Cardiac fibroblast (primary cell): ENCODE measurements at regions not wholly inside any gene's neighbourhood (a gene's known extent, or its start where the extent isn't known, plus 50 kb on each side); places are given as distances from the start of the nearest gene placed in this dataset.

ENCODE experiments used
- DNase-seq, 2 donors: peaks; one replicate each; pipeline versions ENCODE4 v3.0.0 to v3.0.0-alpha.2; 2010; ENCODE audit warnings: low read depth in 2 of 2
- H3K4me3 ChIP-seq, 2 donors: replicated peaks in 1 of 2; 1 replicate in 1 of 2; 2 replicates in 1 of 2; pipeline ENCODE4 v1.5.1; 2011; ENCODE audit warnings: low read depth in 2 of 2, low read length in 2 of 2, mild to moderate bottlenecking in 2 of 2, moderate library complexity in 1 of 2
- TF ChIP-seq, protein P1 (sequence below): IDR thresholded peaks from one replicate; pipeline ENCODE4 v1.5.1; 2011; ENCODE audit warnings: low read depth, mild to moderate bottlenecking, low read length, inconsistent platforms

DNA sequence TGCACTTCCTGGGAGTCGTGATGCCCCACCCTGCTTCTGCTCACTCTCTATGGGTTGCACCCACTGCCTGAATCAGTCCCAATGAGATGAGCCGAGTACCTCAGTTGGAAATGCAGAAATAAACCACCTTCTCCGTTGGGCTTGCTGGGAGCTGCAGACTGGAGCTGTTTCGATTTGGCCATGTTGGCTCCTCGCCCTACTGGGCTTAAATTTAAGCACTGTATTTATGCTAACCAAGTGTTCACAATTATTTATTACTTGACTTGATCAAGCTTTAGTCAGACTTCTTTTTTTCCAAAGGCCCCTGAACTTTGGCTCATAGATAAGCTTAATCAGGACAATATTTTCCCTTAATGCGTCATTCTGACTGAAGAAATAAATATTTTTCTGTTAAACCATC is 1072.4 kb upstream of the CDH9 start:
- no peak overlapping the region for H3K4me3 ChIP-seq
- DNase-seq: no peak
- TF ChIP-seq, protein P1, sequence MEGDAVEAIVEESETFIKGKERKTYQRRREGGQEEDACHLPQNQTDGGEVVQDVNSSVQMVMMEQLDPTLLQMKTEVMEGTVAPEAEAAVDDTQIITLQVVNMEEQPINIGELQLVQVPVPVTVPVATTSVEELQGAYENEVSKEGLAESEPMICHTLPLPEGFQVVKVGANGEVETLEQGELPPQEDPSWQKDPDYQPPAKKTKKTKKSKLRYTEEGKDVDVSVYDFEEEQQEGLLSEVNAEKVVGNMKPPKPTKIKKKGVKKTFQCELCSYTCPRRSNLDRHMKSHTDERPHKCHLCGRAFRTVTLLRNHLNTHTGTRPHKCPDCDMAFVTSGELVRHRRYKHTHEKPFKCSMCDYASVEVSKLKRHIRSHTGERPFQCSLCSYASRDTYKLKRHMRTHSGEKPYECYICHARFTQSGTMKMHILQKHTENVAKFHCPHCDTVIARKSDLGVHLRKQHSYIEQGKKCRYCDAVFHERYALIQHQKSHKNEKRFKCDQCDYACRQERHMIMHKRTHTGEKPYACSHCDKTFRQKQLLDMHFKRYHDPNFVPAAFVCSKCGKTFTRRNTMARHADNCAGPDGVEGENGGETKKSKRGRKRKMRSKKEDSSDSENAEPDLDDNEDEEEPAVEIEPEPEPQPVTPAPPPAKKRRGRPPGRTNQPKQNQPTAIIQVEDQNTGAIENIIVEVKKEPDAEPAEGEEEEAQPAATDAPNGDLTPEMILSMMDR: no peak

DNA sequence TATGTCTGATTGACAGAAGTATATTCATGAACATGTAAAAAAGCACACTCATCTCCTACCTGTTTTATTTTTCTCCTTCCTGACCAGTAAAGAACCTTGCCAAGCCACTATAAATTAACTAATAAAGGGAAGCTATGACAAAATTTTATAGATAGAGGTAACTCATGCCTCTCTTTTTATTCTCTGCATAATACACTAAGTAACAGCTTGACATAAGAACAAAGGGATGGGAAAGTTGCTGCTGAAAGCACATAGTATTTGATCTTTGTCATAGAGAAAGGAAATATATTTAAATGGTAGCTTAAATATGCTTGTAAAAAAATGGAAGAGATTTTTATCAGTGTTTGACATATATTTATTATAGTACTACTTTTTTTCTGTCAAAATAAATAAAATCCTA is 1065.7 kb upstream of the CDH9 start:
- TF ChIP-seq, protein P1: no peak
- H3K4me3 ChIP-seq: no peak overlapping the region
- DNase-seq: no peak

DNA sequence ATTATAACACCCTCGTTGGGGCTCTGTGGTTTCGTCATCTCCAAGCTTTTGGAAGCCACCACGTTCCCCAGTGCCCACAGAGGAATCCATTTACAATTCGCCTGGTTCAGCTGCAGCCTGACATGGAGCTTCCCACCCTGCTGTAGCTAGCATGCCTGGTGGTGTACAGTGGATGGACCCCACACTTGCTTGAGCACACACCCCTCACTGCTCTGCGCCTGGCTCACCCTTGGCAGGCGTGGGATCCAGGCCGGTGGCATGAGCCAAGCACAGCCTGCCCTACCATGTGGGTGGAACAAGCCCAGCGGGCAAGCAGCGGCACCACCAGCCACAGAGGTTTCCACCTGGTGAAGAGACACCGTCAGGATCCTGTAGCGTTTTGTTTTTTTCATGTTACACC is 1045.7 kb upstream of the CDH9 start:
- TF ChIP-seq, protein P1: no peak
- no peak for DNase-seq
- H3K4me3 ChIP-seq: no peak overlapping the region

DNA sequence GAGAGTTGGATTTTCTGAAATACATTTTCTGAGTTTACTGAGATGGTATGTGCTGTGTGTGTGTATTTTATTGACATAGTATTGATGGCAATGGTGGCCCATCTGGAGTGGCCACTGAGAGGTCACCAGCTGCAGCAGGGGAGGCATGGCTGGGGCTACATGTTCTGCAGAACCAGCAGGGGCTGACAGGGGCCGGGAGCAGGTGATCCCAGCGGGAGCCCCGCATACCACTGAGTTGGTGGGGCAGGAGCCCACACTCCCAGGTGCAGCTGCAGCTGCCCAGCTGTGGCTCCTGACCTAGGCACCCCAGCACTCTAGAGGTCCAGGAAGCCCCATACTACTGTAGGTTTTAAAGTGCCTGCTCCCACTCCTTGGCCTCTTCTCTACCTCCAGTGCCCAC is 1044.2 kb upstream of the CDH9 start:
- DNase-seq: no peak
- TF ChIP-seq, protein P1: no peak

DNA sequence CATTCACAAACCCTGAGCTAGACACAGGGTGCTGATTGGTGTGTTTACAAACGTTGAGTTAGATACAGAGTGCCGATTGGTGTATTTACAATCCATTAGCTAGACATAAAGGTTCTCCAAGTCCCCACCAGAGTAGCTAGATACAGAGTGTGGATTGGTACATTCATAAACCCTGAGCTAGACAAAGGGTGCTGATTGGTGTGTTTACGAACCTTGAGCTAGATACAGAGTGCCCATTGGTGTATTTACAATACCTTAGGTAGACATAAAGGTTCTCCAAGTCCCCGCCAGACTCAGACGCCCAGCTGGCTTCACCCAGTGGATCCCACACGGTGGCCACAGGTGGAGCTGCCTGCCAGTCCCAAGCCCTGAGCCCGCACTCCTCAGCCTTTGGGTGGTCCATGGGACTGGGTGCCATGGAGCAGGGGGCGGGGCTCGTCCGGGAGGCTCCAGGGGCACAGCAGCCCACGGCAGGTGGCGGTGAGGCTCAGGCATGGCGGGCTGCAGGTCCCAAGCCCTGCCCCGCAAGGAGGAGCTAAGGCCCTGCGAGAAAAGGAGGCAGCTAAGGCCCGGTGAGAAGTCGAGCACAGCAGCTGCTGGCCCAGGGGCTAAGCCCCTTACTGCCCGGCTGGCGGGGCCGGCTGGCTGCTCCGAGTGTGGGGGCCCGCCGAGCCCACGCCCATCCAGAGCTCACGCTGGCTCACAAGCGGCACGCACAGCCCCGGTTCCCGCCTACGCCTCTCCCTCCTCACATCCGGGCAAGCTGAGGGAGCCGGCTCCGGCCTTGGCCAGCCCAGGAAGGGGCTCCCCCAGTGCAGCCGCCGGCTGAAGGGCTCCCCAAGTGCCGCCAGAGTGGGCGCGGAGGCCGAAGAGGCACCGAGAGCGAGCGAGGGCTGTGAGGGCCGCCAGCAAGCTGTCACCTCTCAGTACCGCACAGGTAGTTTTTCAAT is 1039.2 kb upstream of the CDH9 start:
- TF ChIP-seq, protein P1: no peak
- no peak for DNase-seq
- no peak overlapping the region for H3K4me3 ChIP-seq

More for the DNA sequence above, 1044.2 kb upstream of the CDH9 start:
- H3K4me3 ChIP-seq: no peak overlapping the region

DNA sequence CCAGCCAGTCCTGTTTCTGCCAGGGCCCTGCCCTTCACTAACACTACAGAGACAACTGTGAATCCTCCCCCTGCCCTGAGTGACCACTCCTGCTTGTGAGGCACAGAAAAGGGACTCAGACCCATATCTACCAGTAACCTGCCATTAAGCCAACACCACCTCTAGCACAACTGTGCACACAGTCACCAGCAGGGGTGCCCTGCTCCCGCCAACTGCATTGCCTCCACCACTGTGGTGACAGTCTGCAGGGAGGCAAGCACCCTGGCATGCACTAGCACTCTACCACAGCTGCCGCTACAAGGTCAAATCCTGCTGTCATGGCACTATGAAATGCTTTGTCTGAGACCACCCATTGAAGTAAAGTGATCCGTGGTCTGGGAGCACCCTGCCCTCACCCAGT is 1028.5 kb upstream of the CDH9 start:
- no peak overlapping the region for H3K4me3 ChIP-seq
- DNase-seq: no peak
- TF ChIP-seq, protein P1: no peak

DNA sequence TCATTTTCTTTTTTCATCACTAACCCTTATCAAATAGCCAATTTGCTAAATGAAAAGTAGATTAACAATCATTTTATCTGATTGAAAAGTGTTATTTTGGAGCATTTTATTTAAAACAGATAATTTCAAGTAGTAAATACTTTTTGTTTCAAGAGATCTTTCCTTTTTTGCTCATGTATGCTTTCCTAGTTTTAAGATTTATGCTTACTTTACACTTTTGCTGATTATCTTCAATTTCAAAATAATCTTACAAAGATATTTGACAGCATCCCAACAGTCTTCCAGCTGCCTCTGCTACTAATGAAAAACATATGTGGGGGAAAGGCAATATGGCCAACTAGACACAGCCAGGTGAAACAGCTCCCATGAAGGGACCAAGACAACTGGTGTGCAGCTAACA is 1027.3 kb upstream of the CDH9 start:
- H3K4me3 ChIP-seq: no peak overlapping the region
- no peak for DNase-seq
- TF ChIP-seq, protein P1: no peak
